Hepatocyte (in vitro differentiated cells): ENCODE measurements at regions not wholly inside any gene's neighbourhood (a gene's known extent, or its start where the extent isn't known, plus 50 kb on each side); places are given as distances from the start of the nearest gene placed in this dataset.

Source experiments
- DNase-seq: peaks from one replicate; pipeline ENCODE4 v3.0.0-alpha.2; 2016; ENCODE audit warnings: low spot score
- H2AFZ ChIP-seq: fragments of 200-600 bp; sonication (generic); 2 replicates; pipeline ENCODE4 v1.6.0; 2016; ENCODE audit warnings: antibody characterized with exemption, mild to moderate bottlenecking
- H3K27ac ChIP-seq: fragments of 200-600 bp; sonication (generic); 2 replicates; pipeline ENCODE4 v1.5.1; 2016; ENCODE audit warnings: mild to moderate bottlenecking
- H3K27me3 ChIP-seq: fragments of 200-600 bp; sonication (generic); 2 replicates; pipeline ENCODE4 v1.6.1; 2016
- H3K36me3 ChIP-seq: fragments of 200-600 bp; sonication (generic); replicated peaks from 2 replicates; pipeline ENCODE4 v1.5.1; 2016; ENCODE audit warnings: low read depth; ENCODE audit not compliant: insufficient read depth
- H3K4me1 ChIP-seq: fragments of 200-600 bp; sonication (generic); 2 replicates; pipeline ENCODE4 v1.5.1; 2016; ENCODE audit warnings: mild to moderate bottlenecking, moderate library complexity; ENCODE audit not compliant: insufficient read depth
- H3K4me2 ChIP-seq: fragments of 200-600 bp; sonication (generic); 2 replicates; pipeline ENCODE4 v1.6.0; 2016
- H3K4me3 ChIP-seq: fragments of 200-600 bp; sonication (generic); 2 replicates; pipeline ENCODE4 v1.5.1; 2016; ENCODE audit warnings: mild to moderate bottlenecking
- H3K79me2 ChIP-seq: fragments of 200-600 bp; sonication (generic); 2 replicates; pipeline ENCODE4 v1.6.0; 2017; ENCODE audit warnings: mild to moderate bottlenecking
- H3K9me2 ChIP-seq: fragments of 200-600 bp; sonication (generic); replicated peaks from 2 replicates; pipeline ENCODE4 v1.6.0; 2017; ENCODE audit warnings: mild to moderate bottlenecking; ENCODE audit not compliant: insufficient read depth
- H3K9me3 ChIP-seq: fragments of 200-600 bp; sonication (generic); 2 replicates; pipeline ENCODE4 v1.5.1; 2016; ENCODE audit warnings: low read depth, mild to moderate bottlenecking
- H4K20me1 ChIP-seq: fragments of 200-600 bp; sonication (generic); 2 replicates; pipeline ENCODE4 v1.6.0; 2016; ENCODE audit warnings: mild to moderate bottlenecking; ENCODE audit not compliant: insufficient read depth, poor library complexity, severe bottlenecking
- EZH2 ChIP-seq: fragments of 200-600 bp; sonication (generic); IDR thresholded peaks from 2 replicates; pipeline ENCODE4 v1.6.1; 2016; ENCODE audit warnings: antibody characterized with exemption, mild to moderate bottlenecking, borderline replicate concordance
- EZH2phosphoT487 ChIP-seq: fragments of 200-600 bp; sonication (generic); IDR thresholded peaks from one replicate; pipeline ENCODE4 v1.6.1; 2018; ENCODE audit warnings: antibody characterized with exemption, mild to moderate bottlenecking, low read depth, moderate library complexity; ENCODE audit not compliant: unreplicated experiment, severe bottlenecking
- WGBS: methylation state at CpG from one replicate; pipeline ENCODE4 v1.1.6; 2016; ENCODE audit warnings: low lambda C conversion rate; ENCODE audit errors: missing lambda C conversion rate; 5-methylcytosine and 5-hydroxymethylcytosine counted together
- TF ChIP-seq, protein P1 (sequence below): fragments of 200-600 bp; sonication (generic); IDR thresholded peaks from 2 replicates; pipeline ENCODE4 v1.5.1; 2016; ENCODE audit warnings: antibody characterized with exemption, mild to moderate bottlenecking; ENCODE audit not compliant: poor library complexity

- 90% methylated on average over 3 of the region's 3 CpGs for WGBS
- H3K9me2 ChIP-seq = no peaks in the 10 kb centered on the region
- no peak overlapping the region for H3K4me3 ChIP-seq
- H4K20me1 ChIP-seq = no peaks in the 10 kb centered on the region
- no peaks in the 10 kb centered on the region for H3K9me3 ChIP-seq
- TF ChIP-seq EZH2phosphoT487 (no peak), EZH2 (no peak)
- TF ChIP-seq, protein P1, sequence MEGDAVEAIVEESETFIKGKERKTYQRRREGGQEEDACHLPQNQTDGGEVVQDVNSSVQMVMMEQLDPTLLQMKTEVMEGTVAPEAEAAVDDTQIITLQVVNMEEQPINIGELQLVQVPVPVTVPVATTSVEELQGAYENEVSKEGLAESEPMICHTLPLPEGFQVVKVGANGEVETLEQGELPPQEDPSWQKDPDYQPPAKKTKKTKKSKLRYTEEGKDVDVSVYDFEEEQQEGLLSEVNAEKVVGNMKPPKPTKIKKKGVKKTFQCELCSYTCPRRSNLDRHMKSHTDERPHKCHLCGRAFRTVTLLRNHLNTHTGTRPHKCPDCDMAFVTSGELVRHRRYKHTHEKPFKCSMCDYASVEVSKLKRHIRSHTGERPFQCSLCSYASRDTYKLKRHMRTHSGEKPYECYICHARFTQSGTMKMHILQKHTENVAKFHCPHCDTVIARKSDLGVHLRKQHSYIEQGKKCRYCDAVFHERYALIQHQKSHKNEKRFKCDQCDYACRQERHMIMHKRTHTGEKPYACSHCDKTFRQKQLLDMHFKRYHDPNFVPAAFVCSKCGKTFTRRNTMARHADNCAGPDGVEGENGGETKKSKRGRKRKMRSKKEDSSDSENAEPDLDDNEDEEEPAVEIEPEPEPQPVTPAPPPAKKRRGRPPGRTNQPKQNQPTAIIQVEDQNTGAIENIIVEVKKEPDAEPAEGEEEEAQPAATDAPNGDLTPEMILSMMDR = no peak
- H3K4me1 ChIP-seq = no peaks in the 10 kb centered on the region
- H3K36me3 ChIP-seq = no peaks in the 10 kb centered on the region
- no peaks in the 10 kb centered on the region for H3K79me2 ChIP-seq
- no peaks in the 10 kb centered on the region for H3K27me3 ChIP-seq
- no peak overlapping the region for H2AFZ ChIP-seq
- no peak overlapping the region for H3K27ac ChIP-seq
- DNase-seq = no peak
- H3K4me2 ChIP-seq = no peak overlapping the region
These were observed 520.1 kb downstream of the RMST start for GRCh38 chr12:97982684-97983083.

GRCh38 chr12:97983796-97984195 lies 521.2 kb downstream of the RMST start:
- Histone ChIP-seq H3K9me3 (no peaks in the 10 kb centered on the region), H4K20me1 (no peaks in the 10 kb centered on the region), H2AFZ (no peak overlapping the region), H3K9me2 (no peaks in the 10 kb centered on the region), H3K36me3 (no peaks in the 10 kb centered on the region), H3K27ac (no peak overlapping the region), H3K27me3 (no peaks in the 10 kb centered on the region), H3K4me3 (no peak overlapping the region), H3K4me2 (no peak overlapping the region), H3K4me1 (no peaks in the 10 kb centered on the region), H3K79me2 (no peaks in the 10 kb centered on the region)
- TF ChIP-seq EZH2phosphoT487 (no peak), EZH2 (no peak)
- TF ChIP-seq, protein P1 = no peak
- no peak for DNase-seq
- WGBS = 73% methylated on average over 3 of the region's 3 CpGs

DNA sequence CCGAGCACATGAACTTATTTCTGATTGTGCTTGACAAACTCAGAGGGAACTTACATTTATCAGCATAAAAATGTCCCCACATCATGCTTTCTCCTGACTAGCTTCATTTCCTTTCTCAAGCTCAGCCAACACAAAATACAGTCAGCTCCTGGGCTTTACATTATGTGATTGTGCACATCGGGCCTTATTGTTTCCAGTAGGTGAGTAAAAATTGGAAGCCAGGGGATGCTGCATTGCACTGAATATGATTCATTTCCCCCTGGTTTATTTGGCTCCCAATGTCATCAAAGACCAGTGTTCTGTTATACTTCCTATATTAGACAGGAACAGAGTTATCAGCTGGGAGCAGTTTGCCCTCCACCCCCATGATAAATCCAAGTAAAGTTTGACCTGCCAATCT lies 521.8 kb downstream of the RMST start:
- H3K36me3 ChIP-seq = no peaks in the 10 kb centered on the region
- no peak overlapping the region for H3K27ac ChIP-seq
- WGBS = 85% methylated on average over 2 of the region's 2 CpGs
- no peak for DNase-seq
- no peaks in the 10 kb centered on the region for H3K9me2 ChIP-seq
- H3K4me1 ChIP-seq = no peaks in the 10 kb centered on the region
- TF ChIP-seq EZH2 = no peak
- no peaks in the 10 kb centered on the region for H4K20me1 ChIP-seq
- H3K4me3 ChIP-seq = no peak overlapping the region
- H2AFZ ChIP-seq = no peak overlapping the region
- no peaks in the 10 kb centered on the region for H3K27me3 ChIP-seq
- no peaks in the 10 kb centered on the region for H3K9me3 ChIP-seq
- H3K79me2 ChIP-seq = no peaks in the 10 kb centered on the region
- H3K4me2 ChIP-seq = no peak overlapping the region

DNA sequence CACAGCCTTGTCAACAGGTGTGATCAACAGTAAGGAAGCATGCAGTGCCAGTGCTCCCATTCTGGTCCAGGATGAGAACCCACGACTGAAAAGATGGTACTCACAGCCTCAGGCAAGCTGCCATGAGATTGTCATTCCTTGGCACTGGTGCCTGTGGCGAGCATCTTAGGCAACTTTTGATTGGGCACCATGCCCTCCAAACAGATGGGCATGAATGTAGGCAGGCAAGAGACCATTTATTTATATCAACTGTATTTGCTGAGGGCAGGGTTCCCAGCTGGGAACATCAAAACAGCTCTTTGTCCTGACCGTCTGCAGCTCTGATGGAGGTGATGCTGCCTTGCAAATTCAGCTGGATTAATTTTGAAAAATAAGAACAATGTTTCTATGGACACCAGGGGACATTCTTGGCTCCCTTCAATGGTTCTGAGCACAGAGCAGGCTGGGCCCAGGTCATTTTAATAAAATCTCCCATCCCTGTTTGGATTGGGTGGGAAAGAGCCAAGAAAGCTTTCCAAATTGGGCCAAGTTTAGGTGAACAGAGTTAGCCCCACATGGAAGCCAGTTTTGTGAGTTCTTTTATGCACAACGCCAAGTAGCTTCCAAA lies 522.5 kb downstream of the RMST start:
- H3K4me2 ChIP-seq = no peak overlapping the region
- no peak overlapping the region for H3K4me3 ChIP-seq
- H3K9me3 ChIP-seq = no peaks in the 10 kb centered on the region
- TF ChIP-seq EZH2phosphoT487 (no peak), EZH2 (no peak)
- TF ChIP-seq, protein P1 = no peak
- H2AFZ ChIP-seq = no peak overlapping the region
- H3K27ac ChIP-seq = no peak overlapping the region
- WGBS = 89% methylated on average over 4 of the region's 4 CpGs
- H3K27me3 ChIP-seq = no peaks in the 10 kb centered on the region
- H3K4me1 ChIP-seq = no peaks in the 10 kb centered on the region
- H4K20me1 ChIP-seq = no peaks in the 10 kb centered on the region
- H3K9me2 ChIP-seq = no peaks in the 10 kb centered on the region
- DNase-seq = no peak
- no peaks in the 10 kb centered on the region for H3K36me3 ChIP-seq
- no peaks in the 10 kb centered on the region for H3K79me2 ChIP-seq
